ENCODE measurements at regions not wholly inside any gene's neighbourhood (a gene's known extent, or its start where the extent isn't known, plus 50 kb on each side); places are given as distances from the start of the nearest gene placed in this dataset.
"Not testable (repeated sequence)": the region's sequence is repeated elsewhere in the genome, so short reads cannot be mapped to it uniquely, and the experiment has no call there.

DNA sequence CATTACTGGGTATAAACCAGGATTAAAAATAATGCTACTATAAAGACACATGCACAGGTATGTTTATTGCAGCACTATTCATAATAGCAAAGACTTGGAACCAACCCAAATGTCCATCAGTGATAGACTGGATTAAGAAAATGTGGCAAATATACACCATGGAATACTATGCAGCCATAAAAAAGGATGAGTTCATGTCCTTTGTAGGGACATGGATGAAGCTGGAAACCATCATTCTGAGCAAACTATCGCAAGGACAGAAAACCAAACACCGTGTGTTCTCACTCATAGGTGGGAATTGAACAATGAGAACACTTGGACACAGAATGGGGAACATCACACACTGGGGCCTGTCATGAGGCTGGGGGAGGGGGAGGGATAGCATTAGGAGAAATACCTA, 233.4 kb upstream of the PRSS16 start:
- TF ChIP-seq, protein P1, sequence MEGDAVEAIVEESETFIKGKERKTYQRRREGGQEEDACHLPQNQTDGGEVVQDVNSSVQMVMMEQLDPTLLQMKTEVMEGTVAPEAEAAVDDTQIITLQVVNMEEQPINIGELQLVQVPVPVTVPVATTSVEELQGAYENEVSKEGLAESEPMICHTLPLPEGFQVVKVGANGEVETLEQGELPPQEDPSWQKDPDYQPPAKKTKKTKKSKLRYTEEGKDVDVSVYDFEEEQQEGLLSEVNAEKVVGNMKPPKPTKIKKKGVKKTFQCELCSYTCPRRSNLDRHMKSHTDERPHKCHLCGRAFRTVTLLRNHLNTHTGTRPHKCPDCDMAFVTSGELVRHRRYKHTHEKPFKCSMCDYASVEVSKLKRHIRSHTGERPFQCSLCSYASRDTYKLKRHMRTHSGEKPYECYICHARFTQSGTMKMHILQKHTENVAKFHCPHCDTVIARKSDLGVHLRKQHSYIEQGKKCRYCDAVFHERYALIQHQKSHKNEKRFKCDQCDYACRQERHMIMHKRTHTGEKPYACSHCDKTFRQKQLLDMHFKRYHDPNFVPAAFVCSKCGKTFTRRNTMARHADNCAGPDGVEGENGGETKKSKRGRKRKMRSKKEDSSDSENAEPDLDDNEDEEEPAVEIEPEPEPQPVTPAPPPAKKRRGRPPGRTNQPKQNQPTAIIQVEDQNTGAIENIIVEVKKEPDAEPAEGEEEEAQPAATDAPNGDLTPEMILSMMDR (IDR thresholded peaks at IDR 0.05): not testable (repeated sequence)
- not testable (repeated sequence) for TF ChIP-seq POLR2AphosphoS5 (IDR thresholded peaks at IDR 0.05); EP300 (IDR thresholded peaks at IDR 0.05; ENCODE audit: low read depth)

All from transverse colon (tissue), 4 donors.